C4-2B (cell line): ENCODE measurements at regions not wholly inside any gene's neighbourhood (a gene's known extent, or its start where the extent isn't known, plus 50 kb on each side); places are given as distances from the start of the nearest gene placed in this dataset.

ENCODE experiments used
- H3K27ac ChIP-seq: fragments of 450-650 bp; 2 replicates; pipeline ENCODE4 v1.5.1; 2017
- CTCF ChIP-seq: fragments of 450-650 bp; conservative IDR thresholded peaks from 2 replicates; pipeline ENCODE4 v1.5.1; 2017; ENCODE audit warnings: mild to moderate bottlenecking
- ZFX ChIP-seq: fragments of 450-650 bp; IDR thresholded peaks from 2 replicates; pipeline ENCODE4 v1.6.1; 2017

GRCh38 chr6:148193063-148193680 is 149.5 kb upstream of the SASH1 start:
- no peak overlapping the region; the same call in 1 of the 2 replicates for H3K27ac ChIP-seq
- no peak for TF ChIP-seq CTCF
- no peak for TF ChIP-seq ZFX

- no peak overlapping the region for H3K27ac ChIP-seq
- TF ChIP-seq ZFX (no peak), CTCF (no peak)
Measured at GRCh38 chr6:148195511-148195910, 147.1 kb upstream of the SASH1 start.

GRCh38 chr6:148199584-148199983 is 143.1 kb upstream of the SASH1 start:
- H3K27ac ChIP-seq: no peak overlapping the region
- TF ChIP-seq CTCF: no peak
- no peak for TF ChIP-seq ZFX

DNA sequence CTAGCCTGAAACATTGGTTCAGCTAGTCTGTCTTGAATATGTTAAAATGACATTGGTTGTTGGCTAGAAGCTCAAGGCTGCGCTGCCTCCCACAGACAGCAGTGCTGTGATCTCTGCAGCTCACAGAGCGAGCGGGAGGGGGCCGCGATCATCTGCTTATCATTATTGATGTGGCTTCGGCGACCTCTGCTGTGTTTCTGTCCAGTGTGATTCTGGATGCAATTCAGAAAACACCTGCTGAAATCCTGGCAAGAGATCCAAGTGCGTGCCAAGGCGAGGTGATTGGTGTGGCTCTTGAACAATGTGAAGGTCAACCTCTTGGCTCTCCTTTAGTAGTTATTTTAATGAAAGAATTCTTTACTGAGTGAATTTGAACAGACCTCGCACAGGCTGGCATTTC is 142.3 kb upstream of the SASH1 start:
- TF ChIP-seq ZFX (no peak), CTCF (no peak)
- H3K27ac ChIP-seq: no peak overlapping the region

GRCh38 chr6:148200781-148201180 is 141.9 kb upstream of the SASH1 start:
- TF ChIP-seq ZFX (no peak), CTCF (no peak)
- no peak overlapping the region for H3K27ac ChIP-seq

DNA sequence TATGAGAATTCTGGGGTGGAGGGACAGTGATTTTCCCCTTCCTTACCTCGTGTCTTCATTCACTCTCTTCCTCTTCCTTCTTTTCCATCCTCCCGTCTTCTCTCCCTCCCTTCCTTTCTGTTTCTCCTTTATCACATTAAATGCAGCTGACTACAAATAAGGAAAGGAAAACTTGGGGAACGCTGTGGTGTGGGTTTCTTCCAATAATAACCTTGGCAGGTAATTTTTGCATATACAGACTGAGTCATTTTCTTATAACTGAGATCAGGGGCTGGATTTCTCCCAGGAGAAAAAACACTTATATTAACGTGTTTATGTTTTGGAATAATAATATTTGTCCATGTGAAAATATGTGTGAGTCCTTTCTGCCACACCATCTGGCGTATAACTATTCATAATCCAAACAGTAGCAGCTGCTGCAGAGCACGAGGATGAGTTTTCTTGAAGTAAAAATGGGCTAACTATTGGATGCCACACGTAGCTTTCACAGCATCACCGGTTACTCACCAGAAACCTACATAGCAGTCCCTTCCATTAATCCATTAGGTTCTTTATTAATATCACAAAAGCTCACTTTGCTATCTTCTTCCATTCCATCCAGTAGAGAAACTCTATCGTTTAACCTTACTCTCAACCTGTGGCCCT is 139.2 kb upstream of the SASH1 start:
- no peak for TF ChIP-seq CTCF
- no peak for TF ChIP-seq ZFX

GRCh38 chr6:148203970-148204369 is 138.7 kb upstream of the SASH1 start:
- TF ChIP-seq ZFX (no peak), CTCF (no peak)
- no peak overlapping the region for H3K27ac ChIP-seq

More for the DNA sequence above, 139.2 kb upstream of the SASH1 start:
- no peak overlapping the region for H3K27ac ChIP-seq
